ENCODE measurements at regions not wholly inside any gene's neighbourhood (a gene's known extent, or its start where the extent isn't known, plus 50 kb on each side); places are given as distances from the start of the nearest gene placed in this dataset.

DNA sequence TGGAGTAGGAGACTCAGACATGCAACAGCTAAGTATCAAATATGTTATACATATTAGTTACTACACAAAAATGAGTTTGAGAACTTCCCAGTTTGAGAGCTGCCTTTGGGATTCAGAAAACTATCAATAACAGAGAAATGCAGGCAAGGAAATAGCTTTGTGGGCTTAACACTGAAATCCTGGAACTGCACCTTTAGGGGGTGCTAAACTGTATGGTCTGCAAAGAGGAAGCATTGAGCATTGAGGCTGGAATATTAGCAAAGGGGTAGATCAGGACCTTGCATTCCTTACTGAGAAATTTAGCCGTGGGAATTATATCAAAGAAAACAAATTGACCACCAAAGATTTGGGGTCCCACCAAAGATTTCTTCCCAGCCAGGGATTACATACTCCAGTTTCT is 580.0 kb downstream of the ZNF385D start:
- DNase-seq = no peak
- H3K27ac Mint-ChIP-seq = no peak overlapping the region
- H3K36me3 Mint-ChIP-seq (ENCODE audit: low read depth) = no peaks in the 10 kb centered on the region
- no peak for ATAC-seq
- peaks cover 15% of the 10 kb centered on the region for H3K9me3 Mint-ChIP-seq (ENCODE audit: low read depth)
- ChIA-PET CTCF (no interaction called here), POLR2A (no interaction called here)
- H3K4me1 Mint-ChIP-seq = no peaks in the 10 kb centered on the region
- intact Hi-C loops (cut with DNase I, micrococcal nuclease) = no loop called here
- no peak overlapping the region for H3K4me3 Mint-ChIP-seq
- no peaks in the 10 kb centered on the region for H3K27me3 Mint-ChIP-seq

DNA sequence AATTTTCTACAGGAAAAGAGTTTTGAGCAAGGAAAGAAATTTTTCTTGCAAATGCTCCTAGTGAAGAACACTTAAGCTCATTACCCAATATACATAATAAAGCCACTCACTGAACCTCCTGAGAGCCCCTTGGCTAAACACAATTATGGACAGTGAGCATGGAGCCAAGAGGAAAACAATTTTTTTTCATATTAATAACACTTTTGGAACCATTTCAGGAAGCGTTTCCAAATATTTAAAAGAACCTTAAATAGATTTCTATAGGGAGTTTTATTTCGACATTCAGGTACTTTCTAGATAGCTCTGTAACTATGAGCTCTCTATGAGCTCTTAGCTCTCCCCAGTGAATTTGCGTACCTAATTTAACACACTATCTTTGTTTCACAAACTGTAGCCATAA is 581.1 kb downstream of the ZNF385D start:
- Mint-ChIP-seq H3K27ac (no peak overlapping the region), H3K27me3 (no peaks in the 10 kb centered on the region), H3K36me3 (ENCODE audit: low read depth) (no peaks in the 10 kb centered on the region), H3K4me1 (no peaks in the 10 kb centered on the region), H3K4me3 (no peak overlapping the region), H3K9me3 (ENCODE audit: low read depth) (peaks cover 12% of the 10 kb centered on the region)
- ChIA-PET POLR2A (no interaction called here), CTCF (no interaction called here)
- no peak for DNase-seq
- intact Hi-C loops (cut with DNase I, micrococcal nuclease) = no loop called here
- no peak for ATAC-seq

DNA sequence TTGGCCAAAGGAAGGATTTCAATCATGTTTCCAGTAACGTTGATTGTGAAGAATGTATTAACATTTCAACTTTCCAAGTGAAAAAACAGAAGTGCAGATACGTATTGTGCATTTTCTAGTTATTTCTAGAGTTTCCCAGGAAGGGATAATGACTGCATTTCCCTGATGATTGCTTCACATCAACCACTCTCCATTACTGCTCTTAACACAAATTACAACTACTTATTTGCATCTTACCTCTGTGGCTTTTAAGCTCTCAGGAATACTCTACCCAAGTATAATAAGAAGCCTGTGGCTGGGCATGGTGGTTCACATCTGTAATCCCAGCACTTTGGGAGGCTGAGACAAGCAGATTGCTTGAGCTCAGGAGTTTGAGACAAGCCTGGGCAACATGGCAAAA is 582.5 kb downstream of the ZNF385D start:
- DNase-seq = no peak
- POLR2A ChIA-PET = no interaction called here
- no peak overlapping the region for H3K27ac Mint-ChIP-seq
- no peak for ATAC-seq
- no peaks in the 10 kb centered on the region for H3K27me3 Mint-ChIP-seq
- CTCF ChIA-PET = no interaction called here
- peaks cover 9% of the 10 kb centered on the region for H3K9me3 Mint-ChIP-seq (ENCODE audit: low read depth)
- no peaks in the 10 kb centered on the region for H3K36me3 Mint-ChIP-seq (ENCODE audit: low read depth)
- intact Hi-C loops (cut with DNase I, micrococcal nuclease) = no loop called here
- H3K4me3 Mint-ChIP-seq = no peak overlapping the region
- H3K4me1 Mint-ChIP-seq = no peaks in the 10 kb centered on the region

DNA sequence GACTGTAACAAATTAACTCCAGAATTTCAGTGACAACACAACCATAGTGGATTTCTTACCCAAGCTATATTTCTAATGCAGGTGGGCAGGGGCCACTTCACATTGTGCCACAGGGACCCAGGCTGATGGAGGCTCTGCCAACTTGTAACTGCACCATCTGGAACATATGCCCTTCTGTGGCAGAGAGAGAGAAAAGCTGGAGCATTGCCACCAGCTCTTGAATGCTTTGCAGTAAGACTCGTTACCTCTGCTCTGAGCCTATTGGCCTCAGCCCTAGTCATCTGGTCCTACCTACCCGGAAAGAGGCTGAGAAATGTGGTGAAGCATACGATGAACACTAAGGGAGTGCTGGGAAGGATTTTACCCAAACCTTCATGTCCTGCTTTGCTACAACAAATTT is 587.1 kb downstream of the ZNF385D start:
- no peaks in the 10 kb centered on the region for H3K27me3 Mint-ChIP-seq
- H3K9me3 Mint-ChIP-seq (ENCODE audit: low read depth) = peaks cover 10% of the 10 kb centered on the region
- H3K36me3 Mint-ChIP-seq (ENCODE audit: low read depth) = no peaks in the 10 kb centered on the region
- ChIA-PET POLR2A (no interaction called here), CTCF (no interaction called here)
- ATAC-seq = no peak
- no peaks in the 10 kb centered on the region for H3K4me1 Mint-ChIP-seq
- no peak overlapping the region for H3K4me3 Mint-ChIP-seq
- no peak overlapping the region for H3K27ac Mint-ChIP-seq
- intact Hi-C loops (cut with DNase I, micrococcal nuclease) = no loop called here
- no peak for DNase-seq

DNA sequence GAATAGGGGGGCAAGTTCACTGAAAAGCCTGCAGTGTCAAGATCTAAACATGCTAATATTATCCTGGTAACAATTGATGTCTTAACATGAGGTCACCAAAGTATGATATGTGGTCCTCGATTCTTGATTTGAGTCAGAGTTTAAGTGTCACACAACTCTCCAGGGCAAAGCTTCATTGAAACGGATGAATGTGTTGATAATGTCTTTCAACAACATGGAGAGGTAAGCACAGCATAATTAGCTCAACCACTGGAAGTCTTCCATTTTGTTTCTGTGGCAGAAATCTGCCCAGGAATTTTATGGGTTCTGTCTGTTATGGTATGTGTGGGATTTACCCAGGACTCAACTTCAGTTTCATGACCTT is 591.5 kb downstream of the ZNF385D start:
- Mint-ChIP-seq H3K36me3 (ENCODE audit: low read depth) (no peaks in the 10 kb centered on the region), H3K27ac (no peak overlapping the region), H3K27me3 (no peaks in the 10 kb centered on the region), H3K9me3 (ENCODE audit: low read depth) (peaks cover 6% of the 10 kb centered on the region), H3K4me3 (no peak overlapping the region), H3K4me1 (no peaks in the 10 kb centered on the region)
- ATAC-seq (no peak), DNase-seq (no peak)
- POLR2A ChIA-PET = no interaction called here
- CTCF ChIA-PET = interaction anchor here (0.6 kb wide), 1 partner anchor 45 kb away, joined by 3 read pairs; no protein-coding TSS in a partner anchor
- intact Hi-C loops (cut with DNase I, micrococcal nuclease) = no loop called here

DNA sequence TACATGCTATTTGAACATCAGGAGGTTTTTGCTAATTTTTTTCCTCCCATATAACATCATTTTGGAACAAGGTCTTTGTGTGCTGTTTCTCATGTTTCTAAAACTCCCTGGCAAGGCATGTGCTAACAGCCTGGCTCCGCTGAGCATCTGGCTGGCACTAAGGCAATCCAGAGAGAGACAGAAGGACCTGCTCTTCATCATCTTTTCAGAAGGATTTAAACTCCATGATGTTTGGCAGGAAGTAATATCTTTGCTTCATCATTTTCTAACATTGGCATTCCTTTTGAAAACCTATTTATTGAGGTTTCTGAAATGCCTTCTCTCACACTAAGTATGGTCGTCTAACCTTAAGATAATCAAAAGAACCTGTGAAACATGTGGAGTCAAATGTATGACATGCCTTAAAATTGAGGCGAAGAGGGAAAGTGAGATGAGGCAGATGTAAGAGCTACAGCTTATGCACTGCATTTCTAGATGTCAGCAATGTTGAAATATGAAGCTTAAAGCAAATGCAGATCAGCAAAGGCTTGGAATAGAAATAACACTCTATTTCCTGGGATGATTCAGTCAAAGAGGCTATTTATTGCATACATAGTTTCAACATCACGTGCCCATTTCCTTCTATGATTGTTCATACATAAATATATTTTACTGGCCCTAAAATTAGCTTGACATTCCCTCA is 592.0 kb downstream of the ZNF385D start:
- Mint-ChIP-seq H3K4me1 (no peaks in the 10 kb centered on the region), H3K9me3 (ENCODE audit: low read depth) (peaks cover 6% of the 10 kb centered on the region), H3K27ac (no peak overlapping the region), H3K27me3 (no peaks in the 10 kb centered on the region), H3K4me3 (no peak overlapping the region), H3K36me3 (ENCODE audit: low read depth) (no peaks in the 10 kb centered on the region)
- DNase-seq (no peak), ATAC-seq (no peak)
- ChIA-PET CTCF (interaction anchor here (0.6 kb wide), 1 partner anchor 45 kb away, joined by 3 read pairs; no protein-coding TSS in a partner anchor), POLR2A (no interaction called here)
- intact Hi-C loops (cut with DNase I, micrococcal nuclease) = no loop called here

DNA sequence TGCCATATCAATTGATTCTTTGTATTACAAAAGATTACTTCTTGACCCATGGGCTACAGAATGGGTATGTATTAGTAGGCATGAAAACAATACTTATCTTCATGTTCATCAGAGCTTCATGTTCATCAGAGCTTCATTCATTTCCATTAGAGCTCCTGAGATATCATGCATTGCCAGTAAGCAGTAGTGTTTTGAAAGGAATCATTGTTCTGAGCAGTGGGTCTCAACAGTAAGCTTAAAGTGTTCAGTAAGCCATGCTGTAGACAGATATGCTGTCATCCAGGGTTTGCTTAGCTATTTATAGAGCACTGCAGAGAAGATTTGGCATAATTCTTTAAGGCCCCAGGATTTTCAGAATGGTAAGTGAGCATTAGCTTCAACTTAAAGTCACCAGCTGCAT is 596.1 kb downstream of the ZNF385D start:
- no peaks in the 10 kb centered on the region for H3K36me3 Mint-ChIP-seq (ENCODE audit: low read depth)
- CTCF ChIA-PET = interaction anchor here (0.6 to 1.6 kb wide), 2 partner anchors 23 to 288 kb away, joined by 3 to 4 read pairs; no protein-coding TSS in a partner anchor
- H3K27ac Mint-ChIP-seq = no peak overlapping the region
- H3K4me1 Mint-ChIP-seq = no peaks in the 10 kb centered on the region
- H3K9me3 Mint-ChIP-seq (ENCODE audit: low read depth) = peaks cover 8% of the 10 kb centered on the region
- ATAC-seq = no peak
- no peak for DNase-seq
- intact Hi-C loops (cut with DNase I, micrococcal nuclease) = no loop called here
- H3K27me3 Mint-ChIP-seq = no peaks in the 10 kb centered on the region
- POLR2A ChIA-PET = no interaction called here
- no peak overlapping the region for H3K4me3 Mint-ChIP-seq

DNA sequence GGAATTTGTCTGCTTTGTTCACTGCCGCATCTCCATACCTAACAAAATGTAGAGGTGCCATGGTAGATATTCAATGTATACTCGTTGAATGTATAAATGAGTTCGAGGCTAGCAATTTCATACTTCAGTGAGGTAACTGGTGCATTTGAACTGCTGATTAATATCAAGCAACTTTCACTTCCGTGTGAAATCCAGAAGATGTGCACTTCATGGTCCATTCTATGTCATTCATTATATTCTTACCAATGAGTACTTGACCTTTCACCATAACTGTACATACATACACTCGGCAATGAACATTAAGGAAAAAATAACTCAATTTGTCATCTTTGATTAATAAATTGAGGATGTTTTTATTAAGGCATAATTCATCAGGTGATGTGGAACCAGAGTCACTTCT is 598.5 kb downstream of the ZNF385D start:
- H3K4me1 Mint-ChIP-seq = no peaks in the 10 kb centered on the region
- ATAC-seq (no peak), DNase-seq (no peak)
- POLR2A ChIA-PET = no interaction called here
- CTCF ChIA-PET = no interaction called here
- no peaks in the 10 kb centered on the region for H3K27me3 Mint-ChIP-seq
- no peak overlapping the region for H3K27ac Mint-ChIP-seq
- peaks cover 7% of the 10 kb centered on the region for H3K9me3 Mint-ChIP-seq (ENCODE audit: low read depth)
- intact Hi-C loops (cut with DNase I, micrococcal nuclease) = no loop called here
- no peaks in the 10 kb centered on the region for H3K36me3 Mint-ChIP-seq (ENCODE audit: low read depth)
- no peak overlapping the region for H3K4me3 Mint-ChIP-seq

DNA sequence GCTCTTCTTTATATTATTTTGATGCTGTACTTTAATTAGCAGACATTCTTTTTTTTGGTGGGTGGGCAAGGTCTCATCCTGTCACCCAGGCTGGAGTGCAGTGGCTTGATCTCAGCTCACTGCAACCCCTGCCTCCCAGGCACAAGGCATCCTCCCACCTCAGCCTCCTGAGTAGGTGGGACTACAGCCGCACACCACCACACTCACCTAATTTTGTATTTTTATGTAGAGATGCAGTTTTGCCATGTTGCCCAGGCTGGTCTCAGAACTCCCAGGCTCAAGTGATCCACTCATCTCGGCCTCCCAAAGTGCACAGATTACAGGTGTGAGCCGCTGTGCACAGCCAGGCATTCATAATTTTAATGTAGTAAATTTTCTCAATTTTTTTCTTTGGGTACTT is 608.1 kb downstream of the ZNF385D start:
- intact Hi-C loops (cut with DNase I, micrococcal nuclease) = no loop called here
- Mint-ChIP-seq H3K27ac (no peak overlapping the region), H3K9me3 (ENCODE audit: low read depth) (peaks cover 6% of the 10 kb centered on the region), H3K27me3 (no peaks in the 10 kb centered on the region), H3K4me1 (no peaks in the 10 kb centered on the region), H3K36me3 (ENCODE audit: low read depth) (no peaks in the 10 kb centered on the region), H3K4me3 (no peak overlapping the region)
- CTCF ChIA-PET = no interaction called here
- POLR2A ChIA-PET = no interaction called here
- DNase-seq (no peak), ATAC-seq (no peak)

DNA sequence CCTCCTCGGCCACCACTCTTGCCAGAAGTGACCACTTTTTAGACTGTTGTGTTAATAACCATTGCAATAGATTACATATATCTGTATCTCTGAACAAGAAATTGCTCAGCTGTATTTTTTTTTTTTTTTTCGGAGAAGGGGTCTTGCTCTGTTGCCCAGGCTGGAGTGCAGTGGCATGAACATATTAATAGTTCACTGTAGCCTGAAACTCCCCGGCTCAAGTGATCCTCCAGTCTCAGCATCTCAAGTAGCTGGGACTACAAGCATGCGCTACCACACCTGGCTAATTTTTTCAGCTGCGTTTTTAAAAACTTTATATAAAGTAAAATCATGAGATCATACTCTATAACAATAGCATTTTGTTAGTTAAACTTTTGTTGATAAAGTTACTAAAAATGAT is 609.0 kb downstream of the ZNF385D start:
- H3K4me3 Mint-ChIP-seq = no peak overlapping the region
- no peaks in the 10 kb centered on the region for H3K27me3 Mint-ChIP-seq
- peaks cover 8% of the 10 kb centered on the region for H3K9me3 Mint-ChIP-seq (ENCODE audit: low read depth)
- ChIA-PET POLR2A (interaction anchor here (0.6 kb wide), 1 partner anchor 1020 kb away, joined by 4 read pairs; no protein-coding TSS in a partner anchor), CTCF (no interaction called here)
- no peak for DNase-seq
- no peaks in the 10 kb centered on the region for H3K36me3 Mint-ChIP-seq (ENCODE audit: low read depth)
- no peak overlapping the region for H3K27ac Mint-ChIP-seq
- H3K4me1 Mint-ChIP-seq = no peaks in the 10 kb centered on the region
- ATAC-seq = no peak
- intact Hi-C loops (cut with DNase I, micrococcal nuclease) = no loop called here

DNA sequence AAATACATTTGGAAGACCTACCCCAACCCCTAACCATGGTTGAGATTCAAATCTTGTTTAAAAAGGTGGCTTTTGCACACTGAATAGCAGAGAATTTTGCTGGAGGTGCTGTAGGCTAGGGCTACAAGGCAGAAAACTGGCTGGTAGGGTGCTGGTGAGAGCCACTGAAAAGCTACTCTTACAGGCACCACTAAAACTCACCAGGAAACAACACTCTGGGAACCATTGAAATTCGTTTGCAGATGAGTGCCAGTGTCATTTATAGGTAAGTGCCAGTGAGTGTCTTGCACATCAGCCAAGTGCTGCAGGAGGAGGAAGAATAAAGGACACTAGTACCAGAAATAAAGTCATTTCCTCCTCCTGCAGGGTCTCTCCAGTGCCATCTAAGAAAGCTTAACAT is 610.2 kb downstream of the ZNF385D start:
- no peaks in the 10 kb centered on the region for H3K4me1 Mint-ChIP-seq
- ATAC-seq = no peak
- CTCF ChIA-PET = interaction anchor here (0.6 kb wide), 1 partner anchor 535 kb away, joined by 4 read pairs; no protein-coding TSS in a partner anchor
- peaks cover 6% of the 10 kb centered on the region for H3K9me3 Mint-ChIP-seq (ENCODE audit: low read depth)
- no peak overlapping the region for H3K27ac Mint-ChIP-seq
- POLR2A ChIA-PET = no interaction called here
- H3K36me3 Mint-ChIP-seq (ENCODE audit: low read depth) = no peaks in the 10 kb centered on the region
- intact Hi-C loops (cut with DNase I, micrococcal nuclease) = no loop called here
- no peak for DNase-seq
- H3K27me3 Mint-ChIP-seq = no peaks in the 10 kb centered on the region
- no peak overlapping the region for H3K4me3 Mint-ChIP-seq

DNA sequence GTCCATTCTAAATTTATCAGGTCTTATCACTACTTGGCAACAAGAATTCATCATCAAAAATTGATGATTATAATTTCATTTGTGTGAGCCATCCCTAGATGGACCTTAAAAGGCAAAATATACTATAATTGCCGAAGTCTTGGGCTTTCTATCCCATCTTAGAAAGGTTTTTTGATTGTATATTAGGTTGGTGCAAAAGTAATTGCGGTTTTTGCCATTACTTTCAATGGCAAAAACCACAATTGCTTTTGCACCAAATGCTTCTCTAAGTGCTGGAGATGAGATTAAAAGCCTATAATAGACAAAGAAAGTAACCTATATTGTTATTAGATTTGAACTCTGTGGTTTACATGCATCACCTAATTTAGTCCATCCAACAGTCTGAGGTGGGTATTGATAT is 612.9 kb downstream of the ZNF385D start:
- Mint-ChIP-seq H3K36me3 (ENCODE audit: low read depth) (no peaks in the 10 kb centered on the region), H3K9me3 (ENCODE audit: low read depth) (peaks cover 6% of the 10 kb centered on the region), H3K27ac (no peak overlapping the region), H3K4me1 (no peaks in the 10 kb centered on the region), H3K27me3 (no peaks in the 10 kb centered on the region), H3K4me3 (no peak overlapping the region)
- POLR2A ChIA-PET = no interaction called here
- DNase-seq (no peak), ATAC-seq (no peak)
- intact Hi-C loops (cut with DNase I, micrococcal nuclease) = no loop called here
- CTCF ChIA-PET = no interaction called here

DNA sequence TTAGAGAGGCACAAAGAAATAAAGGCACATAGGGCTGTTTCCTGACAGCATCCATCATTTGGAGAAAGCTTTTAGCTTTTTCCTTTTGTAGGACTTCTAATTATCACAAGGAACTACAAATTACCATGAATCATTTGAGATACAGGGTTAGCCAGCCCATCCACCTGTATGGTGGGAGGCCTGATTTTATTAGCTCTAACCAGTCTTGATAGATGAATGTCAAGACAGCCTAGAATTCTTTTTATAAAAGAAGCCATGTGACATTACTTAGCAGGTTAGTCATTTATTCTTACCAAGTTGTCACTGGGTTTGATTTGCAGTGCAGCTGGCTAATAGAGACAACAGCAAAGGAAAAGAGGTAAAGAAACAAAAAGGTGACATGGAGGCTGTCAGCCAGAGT is 618.1 kb downstream of the ZNF385D start:
- ChIA-PET CTCF (no interaction called here), POLR2A (no interaction called here)
- H3K9me3 Mint-ChIP-seq (ENCODE audit: low read depth) = peaks cover 19% of the 10 kb centered on the region
- DNase-seq (no peak), ATAC-seq (no peak)
- intact Hi-C loops (cut with DNase I, micrococcal nuclease) = no loop called here
- H3K27ac Mint-ChIP-seq = no peak overlapping the region
- H3K27me3 Mint-ChIP-seq = no peaks in the 10 kb centered on the region
- H3K36me3 Mint-ChIP-seq (ENCODE audit: low read depth) = no peaks in the 10 kb centered on the region
- H3K4me1 Mint-ChIP-seq = no peaks in the 10 kb centered on the region
- H3K4me3 Mint-ChIP-seq = no peak overlapping the region
